BJ (cell line): ENCODE measurements at regions not wholly inside any gene's neighbourhood (a gene's known extent, or its start where the extent isn't known, plus 50 kb on each side); places are given as distances from the start of the nearest gene placed in this dataset.

ENCODE experiments used
- CTCF ChIA-PET: fragments of 350-600 bp; formaldehyde crosslinking; extraction: SDS; loops from one replicate; lab custom pipeline; 2021; ENCODE audit warnings: antibody characterized with exemption, inconsistent platforms; lab: Yijun Ruan, JAX
- POLR2A ChIA-PET: fragments of 300-600 bp; sonication (Branson Sonifier 250); formaldehyde crosslinking; extraction: SDS; loops from one replicate; lab custom pipeline; 2021; ENCODE audit warnings: antibody characterized with exemption; lab: Charles Lee
- DNase-seq: peaks from one replicate; pipeline ENCODE4 v3.0.0-alpha.2; 2011; ENCODE audit warnings: low read depth
- H3K27me3 ChIP-seq: 2 replicates; pipeline ENCODE4 v1.6.0; 2011; ENCODE audit warnings: low read length; ENCODE audit not compliant: control insufficient read depth, insufficient read depth
- H3K36me3 ChIP-seq: 2 replicates; pipeline ENCODE4 v1.5.1; 2011; ENCODE audit warnings: low read length; ENCODE audit not compliant: control insufficient read depth, insufficient read depth
- H3K4me3 ChIP-seq: 2 replicates; pipeline ENCODE4 v1.5.1; 2011; ENCODE audit warnings: low read depth, mild to moderate bottlenecking, control low read depth, low read length
- CTCF ChIP-seq: IDR thresholded peaks from 2 replicates; pipeline ENCODE4 v1.5.1; 2011; ENCODE audit warnings: low read depth, mild to moderate bottlenecking, control low read depth, inconsistent platforms, low read length, moderate library complexity; ENCODE audit not compliant: insufficient read depth

DNA sequence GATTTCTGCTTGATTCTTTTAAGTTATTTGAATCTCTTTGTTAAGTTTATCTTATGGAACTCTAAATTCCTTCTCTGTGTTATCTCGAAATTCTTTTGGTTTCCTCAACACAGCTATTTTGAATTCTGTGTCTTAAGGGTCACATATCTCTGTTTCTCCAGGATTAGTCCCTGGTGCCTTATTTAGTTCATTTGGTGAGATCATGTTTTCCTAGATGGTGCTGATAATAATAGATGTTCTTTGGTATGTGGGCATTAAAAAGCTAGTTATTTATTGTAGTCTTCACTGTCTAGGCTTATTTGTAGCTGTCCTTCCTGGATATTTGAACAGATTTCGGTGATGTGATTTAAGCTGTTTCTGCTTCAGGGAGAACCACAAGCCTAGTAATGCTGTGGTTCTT lies 615.6 kb upstream of the NECTIN3 start:
- DNase-seq, result no peak
- TF ChIP-seq CTCF, result no peak
- Histone ChIP-seq H3K27me3 (no peaks in the 10 kb centered on the region), H3K4me3 (no peak overlapping the region), H3K36me3 (no peaks in the 10 kb centered on the region)
- ChIA-PET POLR2A (no interaction called here), CTCF (interaction anchor here (0.9 kb wide), 1 partner anchor 29 kb away, joined by 3 read pairs; no protein-coding TSS in a partner anchor)

GRCh38 chr3:110456438-110457138 lies 615.0 kb upstream of the NECTIN3 start:
- POLR2A ChIA-PET, result no interaction called here
- CTCF ChIA-PET, result interaction anchor here (0.9 kb wide), 1 partner anchor 30 kb away, joined by 3 read pairs; no protein-coding TSS in a partner anchor
- no peak for TF ChIP-seq CTCF
- H3K36me3 ChIP-seq, result no peaks in the 10 kb centered on the region
- no peak for DNase-seq
- H3K4me3 ChIP-seq, result no peak overlapping the region
- no peaks in the 10 kb centered on the region for H3K27me3 ChIP-seq

DNA sequence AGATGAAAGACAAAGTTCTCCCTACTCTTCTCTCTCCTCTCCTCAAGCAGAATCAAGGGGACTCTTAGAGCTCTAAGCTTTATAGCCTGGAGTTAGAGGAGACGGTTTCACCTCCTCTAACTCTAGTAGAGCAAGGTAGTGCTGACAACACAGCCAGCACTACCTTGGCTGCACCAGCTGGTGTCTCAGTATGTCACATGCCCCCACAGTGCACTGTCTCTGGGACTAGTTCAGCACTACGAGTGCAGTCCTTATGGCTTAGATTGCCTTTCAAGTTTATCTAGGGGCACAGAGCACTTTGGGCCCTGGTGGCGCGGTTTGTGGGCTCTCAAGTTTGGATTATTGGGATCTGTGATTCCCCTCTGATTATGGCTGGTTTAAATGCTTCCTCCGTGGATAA lies 614.1 kb upstream of the NECTIN3 start:
- no peak overlapping the region for H3K4me3 ChIP-seq
- H3K36me3 ChIP-seq, result no peaks in the 10 kb centered on the region
- ChIA-PET POLR2A (no interaction called here), CTCF (interaction anchor here (1.0 kb wide), 1 partner anchor 8 kb away, joined by 3 read pairs; no protein-coding TSS in a partner anchor)
- DNase-seq, result no peak
- H3K27me3 ChIP-seq, result no peaks in the 10 kb centered on the region
- no peak for TF ChIP-seq CTCF

DNA sequence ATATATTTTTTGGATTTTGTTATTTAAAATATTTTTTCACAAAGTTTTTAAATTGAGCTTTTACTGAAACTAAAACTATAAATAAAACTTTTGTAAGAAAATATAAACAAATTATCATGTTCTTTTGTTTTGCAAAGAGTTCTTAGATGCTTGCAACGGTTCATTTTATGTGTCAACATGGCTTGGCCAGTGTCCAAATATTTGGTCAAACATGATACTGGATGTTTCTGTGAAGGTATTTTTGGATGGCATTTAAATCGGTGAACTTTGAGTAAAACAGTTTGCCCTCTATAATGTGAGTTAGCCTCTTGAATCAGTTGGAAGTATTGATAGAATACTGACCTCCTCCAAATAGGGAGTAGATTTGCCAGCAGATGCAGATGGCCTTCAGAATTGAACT lies 612.6 kb upstream of the NECTIN3 start:
- ChIA-PET POLR2A (no interaction called here), CTCF (interaction anchor here (1.1 to 1.4 kb wide), 2 partner anchors 13 to 43 kb away, joined by 4 read pairs; no protein-coding TSS in a partner anchor)
- Histone ChIP-seq H3K27me3 (no peaks in the 10 kb centered on the region), H3K4me3 (no peak overlapping the region), H3K36me3 (no peaks in the 10 kb centered on the region)
- no peak for TF ChIP-seq CTCF
- no peak for DNase-seq

- no peaks in the 10 kb centered on the region for H3K36me3 ChIP-seq
- no peak for DNase-seq
- no peak overlapping the region for H3K4me3 ChIP-seq
- no peak for TF ChIP-seq CTCF
- ChIA-PET POLR2A (no interaction called here), CTCF (interaction anchor here (0.6 to 0.7 kb wide), 2 partner anchors 345 to 795 kb away, joined by 3 read pairs; no protein-coding TSS in a partner anchor)
- H3K27me3 ChIP-seq, result no peaks in the 10 kb centered on the region
Measured at GRCh38 chr3:110470310-110470709, 601.3 kb upstream of the NECTIN3 start.
